Tibial artery (tissue), 4 donors: ENCODE measurements at regions not wholly inside any gene's neighbourhood (a gene's known extent, or its start where the extent isn't known, plus 50 kb on each side); places are given as distances from the start of the nearest gene placed in this dataset.

Source experiments
- DNase-seq, 2 donors: peaks; one replicate each; pipeline ENCODE4 v3.0.0-alpha.2; 2019
- H3K27ac ChIP-seq, 2 donors: fragments of 200-600 bp; sonication (generic) in 1 of 2; 1 replicate in 1 of 2; 2 replicates in 1 of 2; pipeline ENCODE4 v1.5.1; 2018 to 2019; ENCODE audit warnings: mild to moderate bottlenecking in 1 of 2
- H3K27me3 ChIP-seq, 2 donors: fragments of 200-600 bp; sonication (generic) in 1 of 2; one replicate each; pipeline versions ENCODE4 v1.5.1 to v1.6.0; 2016 to 2019
- H3K36me3 ChIP-seq, 3 donors: fragments of 200-600 bp; sonication (generic) in 2 of 3; one replicate each; pipeline ENCODE4 v1.5.1; 2016 to 2019; ENCODE audit warnings: mild to moderate bottlenecking in 2 of 3
- H3K4me1 ChIP-seq, 4 donors: fragments of 200-600 bp; sonication (generic) in 2 of 4; 1 replicate in 3 of 4; 2 replicates in 1 of 4; pipeline ENCODE4 v1.5.1; 2016 to 2019
- H3K4me3 ChIP-seq, 2 donors: fragments of 200-600 bp; sonication (generic) in 1 of 2; 1 replicate in 1 of 2; 2 replicates in 1 of 2; pipeline ENCODE4 v1.5.1; 2018 to 2019; ENCODE audit warnings: mild to moderate bottlenecking in 2 of 2
- H3K9me3 ChIP-seq, 3 donors: fragments of 200-600 bp; sonication (generic) in 1 of 3; one replicate each; pipeline ENCODE4 v1.5.1; 2016 to 2019
- CTCF ChIP-seq, 2 experiments: fragments of 200-600 bp in 1 of 2; fragments of 450-650 bp in 1 of 2; IDR thresholded peaks; one replicate each; pipeline ENCODE4 v1.5.1; 2017 to 2019; ENCODE audit warnings: antibody characterized with exemption in 2 of 2, mild to moderate bottlenecking in 1 of 2, moderate library complexity in 1 of 2
- intact Hi-C: fragments of 100-400 bp; cut with DNase I; formaldehyde crosslinking; loops from one replicate; pipeline ENCODE4 v1.15.0; 2023; ENCODE audit warnings: low total_unique reads

DNA sequence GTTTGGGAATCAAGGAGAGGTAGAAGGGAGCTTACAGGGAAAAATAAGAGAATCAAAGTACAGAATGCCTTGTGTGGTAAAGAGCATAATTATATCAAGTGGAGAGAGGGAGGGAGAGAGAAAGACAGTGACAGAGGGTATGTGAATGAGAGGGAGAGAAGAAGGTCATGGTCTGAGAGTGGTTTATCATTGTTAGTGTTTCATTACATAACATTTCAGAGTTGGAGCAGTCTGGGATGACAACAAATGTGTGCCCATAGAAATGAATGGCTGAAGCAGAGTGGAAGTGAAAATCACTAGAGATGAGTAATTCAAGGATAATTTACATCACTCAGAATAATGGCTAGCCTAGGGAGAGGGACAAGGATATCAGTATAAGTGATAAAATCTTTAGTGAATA, 799.2 kb downstream of the TLE1 start:
- Histone ChIP-seq H3K4me1 (no peaks in the 10 kb centered on the region), H3K27me3 (no peaks in the 10 kb centered on the region), H3K4me3 (no peak overlapping the region), H3K36me3 (no peaks in the 10 kb centered on the region), H3K27ac (no peak overlapping the region), H3K9me3 (peaks cover 0 to 5% (median 5%) of the 10 kb centered on the region in 3 donors)
- intact Hi-C loops, result no loop called here
- DNase-seq, result no peak
- no peak for TF ChIP-seq CTCF (IDR thresholded peaks at IDR 0.05)

DNA sequence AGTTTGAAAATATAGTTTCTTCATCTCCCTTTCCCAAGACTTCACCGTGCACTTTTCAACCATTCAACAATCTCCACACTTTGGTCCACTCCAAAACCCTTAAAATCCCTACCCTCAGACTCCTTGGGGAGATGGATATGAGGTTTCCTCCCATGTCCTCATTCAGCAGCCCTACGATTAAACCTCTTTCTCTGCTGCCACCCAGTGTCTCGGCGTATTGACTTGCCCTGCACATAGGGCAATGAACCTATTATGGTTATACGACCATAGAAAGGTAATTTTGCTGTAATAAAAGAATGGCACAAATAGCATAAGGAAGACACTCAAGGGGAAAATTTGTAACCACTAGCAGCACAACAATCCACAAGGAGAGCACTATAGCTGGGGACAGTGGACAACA, 803.5 kb downstream of the TLE1 start:
- intact Hi-C loops, result no loop called here

DNA sequence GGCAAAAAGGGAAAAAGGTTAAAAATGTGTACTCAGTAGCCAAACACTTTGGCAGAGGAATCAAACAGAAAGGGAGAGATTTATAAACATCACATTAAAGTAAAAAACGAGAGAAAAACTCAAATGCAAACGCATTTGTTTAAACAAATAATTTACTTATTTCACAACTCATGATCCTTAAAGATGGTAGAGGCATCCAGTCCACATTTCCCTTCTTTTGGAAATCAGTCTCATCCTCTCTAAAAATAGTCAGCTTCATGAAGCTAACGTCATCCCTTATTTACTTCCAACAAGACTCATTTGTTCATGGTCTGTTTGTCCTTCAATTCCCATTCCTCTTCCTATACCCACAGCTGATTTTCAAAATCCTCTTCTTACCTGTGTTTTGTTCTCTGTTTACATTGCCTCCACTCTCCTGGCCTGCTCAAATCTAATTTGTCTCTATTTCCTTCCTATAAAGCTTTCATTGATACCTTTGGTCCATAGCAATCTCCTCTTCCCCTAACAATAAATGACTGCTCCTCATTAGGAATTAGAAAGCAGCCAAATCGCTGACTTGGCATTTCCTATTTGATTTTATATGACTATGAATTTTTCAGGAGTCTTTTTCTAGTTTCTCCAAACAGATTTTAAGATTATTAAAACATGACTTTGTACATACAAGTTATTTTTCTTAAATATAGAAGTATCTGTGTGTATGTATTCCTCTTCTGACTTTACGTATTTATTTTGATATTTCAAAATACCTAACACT, 805.3 kb downstream of the TLE1 start:
- TF ChIP-seq CTCF (IDR thresholded peaks at IDR 0.05), result no peak
- Histone ChIP-seq H3K9me3 (no peaks in the 10 kb centered on the region), H3K27ac (no peak overlapping the region), H3K4me3 (no peak overlapping the region), H3K4me1 (no peaks in the 10 kb centered on the region), H3K27me3 (no peaks in the 10 kb centered on the region), H3K36me3 (no peaks in the 10 kb centered on the region)
- no peak for DNase-seq
- intact Hi-C loops, result no loop called here

More for the DNA sequence above, 803.5 kb downstream of the TLE1 start:
- H3K36me3 ChIP-seq, result no peaks in the 10 kb centered on the region
- H3K27ac ChIP-seq, result no peak overlapping the region
- DNase-seq, result no peak
- no peaks in the 10 kb centered on the region for H3K4me1 ChIP-seq
- no peaks in the 10 kb centered on the region for H3K9me3 ChIP-seq
- no peak for TF ChIP-seq CTCF (IDR thresholded peaks at IDR 0.05)
- H3K4me3 ChIP-seq, result no peak overlapping the region
- no peaks in the 10 kb centered on the region for H3K27me3 ChIP-seq

DNA sequence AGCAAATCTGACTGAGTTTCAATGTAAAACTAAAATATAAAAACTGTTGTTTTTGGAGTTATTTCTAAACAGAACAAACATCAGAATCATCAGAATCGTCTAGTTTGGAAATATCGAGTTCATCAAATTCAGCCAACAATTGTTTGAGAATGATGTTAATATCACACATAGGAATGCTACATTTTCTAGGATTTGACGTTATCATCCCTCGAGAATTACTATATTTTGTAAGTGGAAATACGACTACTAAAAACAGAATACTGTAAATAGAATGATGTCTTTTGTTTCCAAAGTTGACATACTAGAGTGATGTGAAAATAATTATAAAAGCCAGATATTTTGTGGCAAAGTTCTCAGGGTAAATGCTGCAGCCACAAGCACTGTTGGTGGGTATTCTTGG, 805.9 kb downstream of the TLE1 start:
- Histone ChIP-seq H3K9me3 (no peaks in the 10 kb centered on the region), H3K27ac (no peak overlapping the region), H3K4me1 (no peaks in the 10 kb centered on the region), H3K36me3 (no peaks in the 10 kb centered on the region), H3K4me3 (no peak overlapping the region), H3K27me3 (no peaks in the 10 kb centered on the region)
- intact Hi-C loops, result no loop called here
- DNase-seq, result no peak
- TF ChIP-seq CTCF (IDR thresholded peaks at IDR 0.05), result no peak

DNA sequence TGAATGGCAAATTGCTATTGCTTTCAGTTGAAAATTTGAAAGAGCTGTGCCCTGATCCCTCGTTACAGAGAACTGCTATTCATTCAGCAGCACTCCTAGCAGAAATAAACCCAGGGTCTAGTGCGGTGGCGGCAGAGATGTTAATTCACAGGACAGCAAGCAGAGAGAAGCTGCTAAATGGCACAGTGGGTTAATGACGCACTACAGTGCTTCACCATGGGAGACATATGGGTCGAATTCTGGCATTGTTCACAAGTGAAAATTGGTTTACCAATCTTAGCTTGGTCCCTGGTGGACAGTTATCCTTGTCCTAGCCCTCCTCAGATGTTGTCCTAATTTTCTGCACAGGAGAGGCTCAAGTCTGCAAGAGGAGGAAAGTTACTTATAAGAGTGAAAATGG, 807.4 kb downstream of the TLE1 start:
- intact Hi-C loops, result no loop called here
- no peaks in the 10 kb centered on the region for H3K36me3 ChIP-seq
- no peaks in the 10 kb centered on the region for H3K4me1 ChIP-seq
- no peak overlapping the region for H3K27ac ChIP-seq
- no peak for DNase-seq
- H3K9me3 ChIP-seq, result no peaks in the 10 kb centered on the region
- H3K27me3 ChIP-seq, result no peaks in the 10 kb centered on the region
- no peak overlapping the region for H3K4me3 ChIP-seq
- no peak for TF ChIP-seq CTCF (IDR thresholded peaks at IDR 0.05)

- intact Hi-C loops, result no loop called here
- no peak overlapping the region for H3K4me3 ChIP-seq
- H3K9me3 ChIP-seq, result no peaks in the 10 kb centered on the region
- H3K4me1 ChIP-seq, result no peaks in the 10 kb centered on the region
- DNase-seq, result no peak
- no peaks in the 10 kb centered on the region for H3K36me3 ChIP-seq
- no peaks in the 10 kb centered on the region for H3K27me3 ChIP-seq
- no peak overlapping the region for H3K27ac ChIP-seq
- no peak for TF ChIP-seq CTCF (IDR thresholded peaks at IDR 0.05)
Measured at GRCh38 chr9:80881320-80881719, 808.0 kb downstream of the TLE1 start.
